GM12872 (cell line): ENCODE measurements at regions not wholly inside any gene's neighbourhood (a gene's known extent, or its start where the extent isn't known, plus 50 kb on each side); places are given as distances from the start of the nearest gene placed in this dataset.

Source experiments
- TF ChIP-seq, protein P1 (sequence below): IDR thresholded peaks from 3 replicates; pipeline ENCODE4 v1.5.1; 2011; ENCODE audit warnings: low read depth, mild to moderate bottlenecking, low read length, moderate library complexity; ENCODE audit not compliant: insufficient read depth

DNA sequence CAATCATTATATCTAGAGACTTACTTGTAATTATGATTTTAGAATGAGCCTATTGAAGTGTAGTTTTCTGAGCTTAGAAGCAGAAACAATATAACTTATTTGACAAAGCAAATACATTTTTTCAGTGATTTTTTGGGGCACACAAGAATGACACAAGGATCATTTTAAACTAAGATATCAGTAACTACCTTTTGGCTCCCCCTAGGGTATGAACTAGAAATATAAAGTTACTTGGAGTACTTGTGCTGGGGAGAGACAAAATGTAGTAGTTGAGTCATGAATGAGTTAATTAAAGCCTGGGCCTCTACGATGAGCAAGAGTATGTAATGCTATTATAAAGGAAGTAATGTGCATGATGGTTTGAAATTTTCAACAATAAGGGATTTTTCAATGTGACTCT is 1244.1 kb upstream of the ACO1 start:
- TF ChIP-seq, protein P1, sequence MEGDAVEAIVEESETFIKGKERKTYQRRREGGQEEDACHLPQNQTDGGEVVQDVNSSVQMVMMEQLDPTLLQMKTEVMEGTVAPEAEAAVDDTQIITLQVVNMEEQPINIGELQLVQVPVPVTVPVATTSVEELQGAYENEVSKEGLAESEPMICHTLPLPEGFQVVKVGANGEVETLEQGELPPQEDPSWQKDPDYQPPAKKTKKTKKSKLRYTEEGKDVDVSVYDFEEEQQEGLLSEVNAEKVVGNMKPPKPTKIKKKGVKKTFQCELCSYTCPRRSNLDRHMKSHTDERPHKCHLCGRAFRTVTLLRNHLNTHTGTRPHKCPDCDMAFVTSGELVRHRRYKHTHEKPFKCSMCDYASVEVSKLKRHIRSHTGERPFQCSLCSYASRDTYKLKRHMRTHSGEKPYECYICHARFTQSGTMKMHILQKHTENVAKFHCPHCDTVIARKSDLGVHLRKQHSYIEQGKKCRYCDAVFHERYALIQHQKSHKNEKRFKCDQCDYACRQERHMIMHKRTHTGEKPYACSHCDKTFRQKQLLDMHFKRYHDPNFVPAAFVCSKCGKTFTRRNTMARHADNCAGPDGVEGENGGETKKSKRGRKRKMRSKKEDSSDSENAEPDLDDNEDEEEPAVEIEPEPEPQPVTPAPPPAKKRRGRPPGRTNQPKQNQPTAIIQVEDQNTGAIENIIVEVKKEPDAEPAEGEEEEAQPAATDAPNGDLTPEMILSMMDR = peak; percentile 31; the same call in 2 of the 3 replicates

DNA sequence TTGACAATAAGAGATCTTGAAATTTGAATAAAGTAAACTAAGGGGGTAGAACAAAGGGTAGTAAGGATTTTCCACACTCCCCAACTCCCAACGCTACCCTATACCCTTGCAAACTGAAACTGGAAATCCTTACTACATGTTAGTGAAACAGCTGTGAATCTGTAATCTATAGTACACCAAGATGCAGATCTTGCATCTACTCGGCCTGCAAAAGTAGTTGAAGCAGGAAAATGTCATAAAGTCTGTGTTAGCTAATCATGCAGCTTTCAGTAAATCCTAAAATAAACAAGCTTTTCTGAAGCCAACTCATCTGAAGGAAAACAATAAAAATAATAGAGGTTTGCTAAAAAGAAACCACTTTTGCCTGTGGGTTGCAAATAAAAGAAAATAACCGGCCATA is 1242.0 kb upstream of the ACO1 start:
- TF ChIP-seq, protein P1 = no peak

DNA sequence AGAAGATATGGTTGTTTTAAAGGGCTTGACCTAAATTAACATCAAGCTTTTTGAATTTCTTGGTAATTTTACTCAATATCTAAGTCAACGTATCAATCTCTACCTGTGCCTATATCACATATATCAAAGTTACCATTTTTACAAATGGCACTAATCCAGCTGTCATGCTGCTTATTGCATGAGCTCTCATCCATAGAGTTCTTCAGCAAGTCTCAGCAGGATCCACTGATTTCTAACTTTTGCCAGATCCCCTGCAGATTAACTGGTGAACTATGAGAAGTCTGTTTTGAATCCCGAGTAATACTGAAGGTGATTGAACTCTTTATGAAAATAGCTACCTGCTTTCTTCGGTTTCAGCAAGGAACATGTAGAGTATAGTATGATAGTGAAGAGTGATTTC is 1239.8 kb upstream of the ACO1 start:
- TF ChIP-seq, protein P1 = no peak

DNA sequence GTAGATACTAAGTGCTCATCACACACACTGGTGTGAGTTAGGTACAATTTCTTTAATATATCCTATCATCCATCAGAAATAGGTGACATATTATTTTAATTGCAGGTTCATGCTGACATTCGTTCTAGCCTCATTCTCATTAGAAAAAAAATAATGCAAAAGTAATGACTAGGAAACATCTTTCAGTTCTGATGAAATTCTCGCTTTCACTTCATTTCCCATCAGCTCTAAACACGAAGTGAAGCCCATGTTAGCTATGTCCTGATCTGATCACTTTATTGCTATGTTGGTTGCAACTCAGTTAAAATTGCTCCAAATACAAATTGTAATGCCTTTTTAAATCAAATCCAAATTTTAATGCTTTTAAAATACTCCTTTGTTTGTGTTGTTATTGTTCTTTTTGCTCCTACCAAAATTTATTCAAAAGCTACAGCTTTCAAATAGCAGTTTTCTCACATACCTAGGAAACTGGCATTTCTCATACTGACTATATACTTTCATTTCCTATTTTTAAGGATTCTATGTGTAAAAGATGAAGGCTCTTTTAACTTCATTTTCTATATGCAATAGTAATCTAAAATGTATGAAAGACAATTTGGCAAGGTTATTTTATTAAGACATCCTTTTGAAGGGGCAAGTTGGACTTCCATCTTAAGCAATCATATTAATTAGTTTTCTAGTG is 1237.8 kb upstream of the ACO1 start:
- TF ChIP-seq, protein P1 = no peak

DNA sequence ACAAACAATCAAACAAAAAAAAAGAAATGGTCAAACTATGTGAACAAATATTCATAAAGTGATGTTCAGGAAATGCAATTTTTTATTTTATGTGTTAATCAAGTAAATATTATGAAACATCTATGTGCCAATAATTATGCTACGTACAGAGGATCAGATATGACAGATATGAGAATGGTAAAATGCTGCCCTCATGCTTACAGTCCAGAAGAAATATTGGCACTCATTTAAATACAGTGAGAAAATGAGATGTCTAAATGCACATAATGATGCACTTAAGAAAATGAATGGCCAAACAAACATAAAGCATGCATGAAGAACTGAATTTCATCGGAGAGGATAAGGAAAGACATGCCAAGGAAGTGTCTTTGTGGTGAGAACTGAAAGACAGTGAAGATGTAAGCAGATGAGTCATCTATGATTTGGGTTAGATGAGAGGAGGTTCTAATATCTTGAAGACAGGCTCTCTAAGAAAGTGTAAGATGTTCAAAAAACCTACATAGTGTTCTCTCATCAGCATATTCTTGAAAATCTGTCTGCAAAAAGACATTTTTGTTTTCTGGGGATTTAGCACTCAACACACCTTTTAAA is 1231.1 kb upstream of the ACO1 start:
- TF ChIP-seq, protein P1 = no peak

DNA sequence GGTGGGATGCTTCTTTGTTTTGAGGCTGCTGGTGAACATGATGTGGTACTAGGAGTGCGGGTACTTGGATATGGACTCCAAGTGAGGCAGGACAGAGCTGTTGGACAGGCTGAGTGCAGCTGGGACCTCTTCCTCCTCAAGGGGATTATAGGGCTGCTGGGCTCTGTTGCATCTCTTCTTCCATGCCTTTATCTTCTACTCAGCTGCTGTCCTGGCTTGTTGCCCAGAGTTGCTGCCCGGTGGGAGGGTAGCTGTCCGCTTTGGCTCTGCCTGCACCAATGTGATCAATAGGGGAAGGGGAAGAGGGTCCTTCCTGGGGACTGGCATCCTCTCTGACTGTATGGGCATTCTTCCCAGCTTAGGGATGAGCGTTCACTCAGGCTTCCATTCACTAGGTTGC is 1217.9 kb upstream of the ACO1 start:
- TF ChIP-seq, protein P1 = no peak

DNA sequence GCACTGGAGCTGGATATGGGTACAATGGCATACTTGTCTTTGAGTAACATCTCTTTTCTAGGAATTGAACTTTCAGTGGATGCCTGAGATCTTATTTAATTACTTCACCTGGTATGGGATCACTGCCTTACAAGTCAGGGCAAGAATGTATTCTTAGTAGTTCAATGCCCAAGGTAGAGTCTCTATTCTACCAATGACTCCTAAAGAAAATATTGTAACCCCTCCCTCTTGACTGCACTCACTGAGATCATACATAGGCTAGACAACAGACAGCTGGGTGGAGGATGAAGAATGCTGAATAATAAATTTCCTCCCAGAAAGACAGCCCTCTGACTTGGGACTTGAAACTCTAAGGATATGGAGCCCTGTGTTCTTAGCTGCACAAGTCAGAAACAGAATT is 1216.3 kb upstream of the ACO1 start:
- TF ChIP-seq, protein P1 = no peak

DNA sequence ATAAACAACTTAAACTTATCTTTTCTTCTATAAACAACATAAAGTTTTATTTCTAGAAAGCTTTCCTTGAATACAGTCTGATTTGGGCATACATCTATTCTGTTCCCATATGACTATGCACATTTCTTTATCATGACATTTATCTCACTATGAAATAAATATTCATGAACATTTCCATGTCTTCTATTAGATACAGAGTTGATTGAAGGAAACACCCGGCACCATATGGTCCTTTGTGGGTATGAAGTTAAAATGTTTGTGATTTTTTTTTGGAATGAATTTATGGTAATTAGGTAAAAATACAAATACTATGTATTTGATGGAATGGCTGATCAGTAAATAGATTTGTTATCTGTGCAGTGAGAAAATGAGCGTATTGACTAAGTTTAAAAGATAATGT is 1209.8 kb upstream of the ACO1 start:
- TF ChIP-seq, protein P1 = no peak
